Peyer's patch (tissue), 4 donors: ENCODE measurements at regions not wholly inside any gene's neighbourhood (a gene's known extent, or its start where the extent isn't known, plus 50 kb on each side); places are given as distances from the start of the nearest gene placed in this dataset.

ENCODE experiments used
- POLR2A ChIP-seq, 2 donors: fragments of 450-650 bp; IDR thresholded peaks; one replicate each; pipeline ENCODE4 v1.5.1; 2017; ENCODE audit warnings: antibody characterized with exemption in 2 of 2, mild to moderate bottlenecking in 2 of 2, moderate library complexity in 2 of 2
- TF ChIP-seq, protein P1 (sequence below), 6 experiments: fragments of 450-650 bp in 4 of 6; fragments of 200-600 bp in 2 of 6; sonication (generic) in 1 of 6; IDR thresholded peaks; one replicate each; pipeline ENCODE4 v1.5.1; 2017 to 2019; ENCODE audit warnings: antibody characterized with exemption in 6 of 6, mild to moderate bottlenecking in 3 of 6, moderate library complexity in 1 of 6

DNA sequence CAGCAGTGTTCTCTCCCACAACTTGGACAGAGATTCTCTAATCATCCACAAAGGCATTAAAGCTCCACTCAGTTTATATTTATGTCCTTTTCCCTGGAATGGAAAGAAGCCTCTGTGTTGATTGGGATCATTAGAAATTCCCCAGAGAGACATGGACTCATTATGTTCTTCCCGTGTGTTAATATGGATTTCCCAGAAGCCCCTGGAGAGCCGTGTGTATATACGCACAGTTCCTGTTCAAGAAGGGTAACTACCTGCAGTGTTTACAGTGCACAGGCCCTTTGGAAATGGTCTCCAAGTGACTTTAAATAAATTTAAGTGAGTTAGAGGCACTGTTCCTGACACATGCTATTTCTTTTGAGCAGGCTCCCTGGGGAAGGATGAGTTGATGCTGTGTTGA lies 428.0 kb upstream of the TMTC1 start:
- TF ChIP-seq, protein P1, sequence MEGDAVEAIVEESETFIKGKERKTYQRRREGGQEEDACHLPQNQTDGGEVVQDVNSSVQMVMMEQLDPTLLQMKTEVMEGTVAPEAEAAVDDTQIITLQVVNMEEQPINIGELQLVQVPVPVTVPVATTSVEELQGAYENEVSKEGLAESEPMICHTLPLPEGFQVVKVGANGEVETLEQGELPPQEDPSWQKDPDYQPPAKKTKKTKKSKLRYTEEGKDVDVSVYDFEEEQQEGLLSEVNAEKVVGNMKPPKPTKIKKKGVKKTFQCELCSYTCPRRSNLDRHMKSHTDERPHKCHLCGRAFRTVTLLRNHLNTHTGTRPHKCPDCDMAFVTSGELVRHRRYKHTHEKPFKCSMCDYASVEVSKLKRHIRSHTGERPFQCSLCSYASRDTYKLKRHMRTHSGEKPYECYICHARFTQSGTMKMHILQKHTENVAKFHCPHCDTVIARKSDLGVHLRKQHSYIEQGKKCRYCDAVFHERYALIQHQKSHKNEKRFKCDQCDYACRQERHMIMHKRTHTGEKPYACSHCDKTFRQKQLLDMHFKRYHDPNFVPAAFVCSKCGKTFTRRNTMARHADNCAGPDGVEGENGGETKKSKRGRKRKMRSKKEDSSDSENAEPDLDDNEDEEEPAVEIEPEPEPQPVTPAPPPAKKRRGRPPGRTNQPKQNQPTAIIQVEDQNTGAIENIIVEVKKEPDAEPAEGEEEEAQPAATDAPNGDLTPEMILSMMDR (IDR thresholded peaks at IDR 0.05) = no peak
- no peak for TF ChIP-seq POLR2A (IDR thresholded peaks at IDR 0.05)
